ENCODE measurements at regions not wholly inside any gene's neighbourhood (a gene's known extent, or its start where the extent isn't known, plus 50 kb on each side); places are given as distances from the start of the nearest gene placed in this dataset.

DNA sequence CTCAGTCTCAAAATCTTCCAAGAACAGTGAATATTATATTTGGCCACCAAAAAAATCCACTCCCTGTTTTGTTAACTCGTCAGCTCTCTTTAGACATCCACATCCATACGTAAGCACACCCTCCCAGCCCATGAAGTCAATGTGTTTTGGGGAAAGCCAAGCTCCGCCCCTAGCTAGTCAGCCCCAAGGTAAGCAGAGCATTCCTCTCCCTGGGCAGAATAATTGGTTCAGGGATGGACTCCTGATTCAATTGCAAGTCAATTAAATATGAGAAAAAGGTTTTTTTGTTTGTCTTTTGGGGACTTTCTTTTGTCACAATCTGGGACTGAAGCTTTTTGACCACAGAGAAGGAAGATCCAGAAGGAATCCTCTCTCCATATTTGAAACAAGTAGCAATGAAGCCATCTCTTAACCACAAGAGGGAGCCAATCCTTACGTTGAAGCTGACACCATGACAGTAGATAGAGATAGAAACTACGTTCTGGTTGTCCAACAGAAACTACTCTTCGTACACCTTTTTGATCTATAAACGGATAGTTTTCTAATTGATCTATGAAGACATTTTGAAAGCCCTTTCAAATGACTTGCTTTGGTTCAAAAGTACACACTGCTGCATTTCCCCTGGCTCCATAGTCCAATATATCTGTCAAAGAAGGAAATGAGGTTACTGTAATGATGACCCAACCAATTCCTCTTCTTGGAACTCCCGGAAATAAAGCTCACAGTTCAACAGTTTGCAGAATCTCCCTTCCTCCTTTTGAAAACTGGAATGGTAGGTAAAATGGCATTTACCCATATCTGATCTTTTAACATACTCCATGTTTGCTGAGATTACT, 166.4 kb downstream of the TLE1 start:
- peak; percentile 59 for TF ChIP-seq CTCF (IDR thresholded peaks at IDR 0.05; ENCODE audit: low read depth, low read length, missing control alignments)
- no peak overlapping the region for H3K4me3 ChIP-seq (ENCODE audit: low read depth, low read length)
- peak; percentile 25 for DNase-seq (ENCODE audit: low read depth)

DNA sequence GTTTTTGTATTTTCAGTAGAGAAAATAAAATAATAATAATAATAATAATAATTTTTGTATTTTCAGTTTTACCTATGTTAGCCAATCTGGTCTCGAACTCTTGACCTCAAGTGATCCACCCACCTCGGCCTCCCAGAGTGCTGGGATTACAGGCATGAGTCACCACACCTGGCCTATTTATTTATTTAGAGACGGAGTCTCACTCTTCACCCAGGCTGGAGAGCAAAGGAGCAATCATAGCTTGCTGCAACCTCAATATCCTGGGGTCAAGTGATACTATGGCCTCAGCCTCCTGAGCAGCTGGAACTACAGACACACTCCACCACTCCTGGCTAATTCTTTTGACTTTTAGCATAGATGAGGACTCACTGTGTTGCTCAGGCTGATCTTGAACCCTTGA, 167.5 kb downstream of the TLE1 start:
- DNase-seq (ENCODE audit: low read depth), result no peak
- H3K4me3 ChIP-seq (ENCODE audit: low read depth, low read length), result no peak overlapping the region
- TF ChIP-seq CTCF (IDR thresholded peaks at IDR 0.05; ENCODE audit: low read depth, low read length, missing control alignments), result no peak

- H3K4me3 ChIP-seq (ENCODE audit: low read depth, low read length), result no peak overlapping the region
- no peak for TF ChIP-seq CTCF (IDR thresholded peaks at IDR 0.05; ENCODE audit: low read depth, low read length, missing control alignments)
- no peak for DNase-seq (ENCODE audit: low read depth)
Observed at GRCh38 chr9:81519816-81520495, 169.4 kb downstream of the TLE1 start.

DNA sequence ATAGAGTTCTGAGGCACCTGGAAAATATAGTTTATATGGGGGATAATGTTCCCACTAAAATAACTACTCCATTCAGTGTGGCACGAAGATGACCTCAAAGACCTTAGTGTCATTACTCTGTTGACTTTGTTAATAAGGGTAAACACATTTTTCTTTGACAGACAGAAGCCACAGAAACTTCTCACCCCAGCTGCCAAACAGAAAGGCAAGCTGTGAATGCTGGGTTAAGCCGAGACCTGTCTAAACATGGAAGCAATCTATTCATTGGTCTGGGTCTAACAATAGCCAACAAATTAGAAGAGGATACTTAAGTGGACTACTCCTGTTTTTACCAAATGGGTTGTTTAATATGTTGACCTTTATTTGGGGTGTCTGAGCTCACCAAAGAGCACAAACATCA, 171.4 kb downstream of the TLE1 start:
- no peak for DNase-seq (ENCODE audit: low read depth)
- H3K4me3 ChIP-seq (ENCODE audit: low read depth, low read length), result no peak overlapping the region
- no peak for TF ChIP-seq CTCF (IDR thresholded peaks at IDR 0.05; ENCODE audit: low read depth, low read length, missing control alignments)

DNA sequence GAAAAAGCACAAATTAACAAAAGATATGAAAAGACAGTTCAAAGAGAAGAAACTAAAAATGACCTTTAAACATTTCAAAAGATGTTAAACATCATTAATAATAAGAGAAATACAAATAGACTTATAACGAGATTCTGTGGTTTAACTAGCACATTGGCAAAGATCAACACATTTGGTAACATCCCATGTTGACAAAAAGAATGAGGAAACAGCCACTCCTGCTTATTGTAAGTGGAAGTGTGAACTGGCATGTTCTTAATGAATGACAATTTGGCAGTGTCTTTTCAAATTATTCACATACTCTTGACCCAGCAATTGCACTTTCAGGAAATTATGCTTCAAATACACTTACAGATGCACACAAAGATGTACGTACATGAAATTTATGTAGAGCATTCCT, 176.3 kb downstream of the TLE1 start:
- no peak overlapping the region for H3K4me3 ChIP-seq (ENCODE audit: low read depth, low read length)
- no peak for DNase-seq (ENCODE audit: low read depth)
- no peak for TF ChIP-seq CTCF (IDR thresholded peaks at IDR 0.05; ENCODE audit: low read depth, low read length, missing control alignments)

DNA sequence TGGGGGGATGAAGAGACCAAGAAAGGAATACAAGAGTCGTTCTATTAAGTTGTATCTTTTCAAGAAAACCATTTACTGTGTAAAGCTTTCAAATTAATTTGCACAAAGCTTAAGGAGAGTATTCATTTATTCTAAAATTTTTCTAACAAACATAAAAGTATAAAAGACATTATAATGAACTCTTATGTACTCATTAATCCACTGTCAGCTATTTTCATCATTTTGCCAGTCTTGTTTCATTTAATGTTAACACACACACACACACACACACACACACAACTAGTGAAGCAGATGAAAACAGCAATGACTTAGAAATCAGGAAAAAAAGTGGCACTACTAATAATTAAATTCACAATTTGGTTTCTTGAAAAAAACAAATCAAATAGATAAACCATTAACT, 176.7 kb downstream of the TLE1 start:
- H3K4me3 ChIP-seq (ENCODE audit: low read depth, low read length), result no peak overlapping the region
- TF ChIP-seq CTCF (IDR thresholded peaks at IDR 0.05; ENCODE audit: low read depth, low read length, missing control alignments), result no peak
- no peak for DNase-seq (ENCODE audit: low read depth)
